ENCODE measurements at regions not wholly inside any gene's neighbourhood (a gene's known extent, or its start where the extent isn't known, plus 50 kb on each side); places are given as distances from the start of the nearest gene placed in this dataset.

DNA sequence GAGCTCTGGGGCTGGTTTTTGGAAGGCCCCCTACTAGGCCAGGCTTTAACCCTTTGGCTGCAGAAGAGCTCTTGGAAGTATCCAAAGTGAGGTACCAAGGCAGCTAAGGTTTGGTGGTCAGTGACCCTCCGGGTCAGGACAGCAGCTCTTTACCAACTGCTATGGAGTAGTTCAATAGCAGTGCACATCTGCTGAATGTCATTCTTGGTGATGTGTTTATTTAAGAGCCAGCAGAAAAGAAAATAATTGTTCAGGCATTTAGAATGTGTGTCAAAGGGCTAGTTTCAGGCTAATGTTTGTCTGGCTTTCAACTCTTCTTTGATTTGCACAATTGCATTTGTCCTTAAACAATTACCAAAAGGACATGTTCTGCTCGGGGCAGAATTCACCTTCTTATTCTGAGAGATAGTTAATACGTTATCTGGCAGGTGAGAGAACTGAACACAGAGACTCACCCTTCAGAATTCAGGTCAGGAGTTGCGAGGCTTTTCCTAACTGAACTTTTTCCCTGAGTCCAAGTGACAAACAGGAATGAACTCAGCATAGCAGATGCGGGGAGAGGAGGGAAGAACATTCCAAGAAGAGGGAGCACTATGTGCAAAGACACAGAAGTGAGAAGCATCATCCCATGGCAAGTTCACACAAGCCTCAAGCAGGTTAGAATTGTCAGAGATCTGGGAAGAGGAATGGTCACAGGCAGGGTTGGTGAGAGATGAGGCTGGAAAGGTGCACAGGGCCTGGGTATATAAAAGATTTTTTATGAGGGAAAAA is 556.7 kb upstream of the TLE4 start:
- no peak for DNase-seq (ENCODE audit: low read depth, low spot score)
- no peaks in the 10 kb centered on the region for H3K36me3 ChIP-seq (ENCODE audit: control insufficient read depth, insufficient read depth, low read length)
- H3K27me3 ChIP-seq (ENCODE audit: control insufficient read depth, insufficient read depth, low read length): no peaks in the 10 kb centered on the region
- H3K27ac ChIP-seq (ENCODE audit: low read length): no peak overlapping the region
- no peak overlapping the region for H3K4me3 ChIP-seq (ENCODE audit: low read length)
- no CpG with 5 or more reads among the region's 5 CpGs for WGBS (ENCODE audit: insufficient coverage, insufficient read length)
- H3K4me1 ChIP-seq (ENCODE audit: control insufficient read depth, insufficient read depth, low read length): no peaks in the 10 kb centered on the region
- no peaks in the 10 kb centered on the region for H3K9me3 ChIP-seq (ENCODE audit: control insufficient read depth, insufficient read depth, low read length)

DNA sequence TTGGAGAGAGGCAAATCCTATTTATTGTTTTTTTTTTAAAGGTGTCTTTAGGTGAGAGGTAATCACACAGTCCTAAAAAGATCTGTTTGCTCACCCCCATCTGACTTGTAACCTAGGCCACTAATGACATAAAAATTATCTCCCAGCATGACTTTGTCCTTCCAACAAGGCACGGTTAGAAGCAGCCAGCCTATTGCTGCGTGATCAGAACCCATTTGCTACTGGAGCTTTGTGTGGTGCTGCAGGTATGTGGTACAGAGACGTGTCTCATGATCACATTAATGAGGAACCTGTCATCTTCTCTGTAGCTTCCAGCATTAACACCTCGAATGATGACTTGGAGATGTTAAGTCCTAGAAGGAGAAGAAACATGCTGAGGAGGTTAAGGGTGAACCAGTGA is 555.8 kb upstream of the TLE4 start:
- no CpG with 5 or more reads among the region's 4 CpGs for WGBS (ENCODE audit: insufficient coverage, insufficient read length)
- no peaks in the 10 kb centered on the region for H3K4me1 ChIP-seq (ENCODE audit: control insufficient read depth, insufficient read depth, low read length)

DNA sequence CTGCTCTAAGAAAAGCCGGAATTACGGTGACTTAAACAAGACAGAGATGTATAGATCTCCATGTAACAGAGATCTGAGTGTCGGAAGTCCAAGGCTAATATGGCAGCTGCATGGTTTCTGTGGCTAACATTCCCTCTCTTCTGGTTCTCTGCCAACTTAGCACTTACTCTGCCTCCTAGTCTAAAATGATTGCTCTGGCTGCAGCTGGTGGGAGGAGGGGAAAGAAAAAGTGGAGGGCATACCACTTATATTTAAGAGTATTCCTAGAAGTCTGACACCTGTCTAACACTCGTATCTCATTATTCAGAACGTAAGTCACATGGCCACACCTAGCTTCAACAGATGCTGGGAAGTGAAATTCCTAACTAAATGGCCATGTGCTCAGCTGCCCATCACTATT is 551.5 kb upstream of the TLE4 start:
- no CpG with 5 or more reads among the region's 5 CpGs for WGBS (ENCODE audit: insufficient coverage, insufficient read length)
- H3K27me3 ChIP-seq (ENCODE audit: control insufficient read depth, insufficient read depth, low read length): no peaks in the 10 kb centered on the region
- H3K27ac ChIP-seq (ENCODE audit: low read length): no peak overlapping the region
- H3K9me3 ChIP-seq (ENCODE audit: control insufficient read depth, insufficient read depth, low read length): no peaks in the 10 kb centered on the region
- no peak overlapping the region for H3K4me3 ChIP-seq (ENCODE audit: low read length)
- DNase-seq (ENCODE audit: low read depth, low spot score): no peak
- H3K4me1 ChIP-seq (ENCODE audit: control insufficient read depth, insufficient read depth, low read length): no peaks in the 10 kb centered on the region
- H3K36me3 ChIP-seq (ENCODE audit: control insufficient read depth, insufficient read depth, low read length): no peaks in the 10 kb centered on the region

More for the DNA sequence above, 555.8 kb upstream of the TLE4 start:
- DNase-seq (ENCODE audit: low read depth, low spot score): no peak
- no peaks in the 10 kb centered on the region for H3K27me3 ChIP-seq (ENCODE audit: control insufficient read depth, insufficient read depth, low read length)
- no peaks in the 10 kb centered on the region for H3K9me3 ChIP-seq (ENCODE audit: control insufficient read depth, insufficient read depth, low read length)
- no peak overlapping the region for H3K27ac ChIP-seq (ENCODE audit: low read length)
- no peak overlapping the region for H3K4me3 ChIP-seq (ENCODE audit: low read length)
- no peaks in the 10 kb centered on the region for H3K36me3 ChIP-seq (ENCODE audit: control insufficient read depth, insufficient read depth, low read length)

DNA sequence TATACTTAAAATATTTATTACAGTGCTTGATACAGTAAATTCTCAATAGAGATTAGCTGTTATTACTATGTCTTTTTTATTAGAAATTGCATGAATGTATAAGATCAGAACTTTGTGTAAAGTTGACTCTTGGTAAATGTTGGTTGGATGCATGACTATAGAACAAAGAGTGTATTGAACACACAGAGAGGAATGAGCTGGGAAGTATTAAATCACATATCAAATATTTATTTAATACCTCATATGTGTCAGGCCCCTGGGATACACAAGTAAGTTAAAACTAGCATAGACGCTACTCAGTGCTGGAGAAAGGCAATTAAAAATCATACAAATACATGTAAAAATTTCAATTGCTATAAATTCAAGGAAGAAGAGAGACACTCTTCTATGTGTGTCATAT is 550.7 kb upstream of the TLE4 start:
- no peak for DNase-seq (ENCODE audit: low read depth, low spot score)
- H3K27me3 ChIP-seq (ENCODE audit: control insufficient read depth, insufficient read depth, low read length): no peaks in the 10 kb centered on the region
- H3K4me1 ChIP-seq (ENCODE audit: control insufficient read depth, insufficient read depth, low read length): no peaks in the 10 kb centered on the region
- no CpG with 5 or more reads among the region's 1 CpG for WGBS (ENCODE audit: insufficient coverage, insufficient read length)
- no peaks in the 10 kb centered on the region for H3K36me3 ChIP-seq (ENCODE audit: control insufficient read depth, insufficient read depth, low read length)
- H3K27ac ChIP-seq (ENCODE audit: low read length): no peak overlapping the region
- H3K4me3 ChIP-seq (ENCODE audit: low read length): no peak overlapping the region
- no peaks in the 10 kb centered on the region for H3K9me3 ChIP-seq (ENCODE audit: control insufficient read depth, insufficient read depth, low read length)

DNA sequence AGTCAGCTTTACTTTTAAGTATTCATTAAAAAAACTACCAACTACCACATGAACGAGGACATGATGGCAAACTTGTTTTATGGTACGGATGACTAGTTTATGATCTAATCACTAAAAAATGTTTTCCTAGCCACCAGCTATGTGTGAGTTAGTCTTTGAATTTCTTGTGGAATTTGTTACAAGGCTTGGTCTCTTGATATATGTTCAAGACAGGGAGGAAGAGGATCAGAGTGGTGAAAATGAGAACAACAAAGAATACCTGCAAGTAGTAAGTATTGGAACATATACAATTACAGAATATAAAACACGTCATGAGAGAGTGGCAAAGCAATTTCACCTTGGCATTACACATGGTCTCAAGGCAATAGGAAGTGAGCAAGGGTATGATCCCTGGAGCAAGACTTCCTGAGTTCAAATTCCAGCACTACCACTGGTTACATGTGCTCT is 548.6 kb upstream of the TLE4 start:
- no CpG with 5 or more reads among the region's 3 CpGs for WGBS (ENCODE audit: insufficient coverage, insufficient read length)
- H3K4me3 ChIP-seq (ENCODE audit: low read length): no peak overlapping the region

DNA sequence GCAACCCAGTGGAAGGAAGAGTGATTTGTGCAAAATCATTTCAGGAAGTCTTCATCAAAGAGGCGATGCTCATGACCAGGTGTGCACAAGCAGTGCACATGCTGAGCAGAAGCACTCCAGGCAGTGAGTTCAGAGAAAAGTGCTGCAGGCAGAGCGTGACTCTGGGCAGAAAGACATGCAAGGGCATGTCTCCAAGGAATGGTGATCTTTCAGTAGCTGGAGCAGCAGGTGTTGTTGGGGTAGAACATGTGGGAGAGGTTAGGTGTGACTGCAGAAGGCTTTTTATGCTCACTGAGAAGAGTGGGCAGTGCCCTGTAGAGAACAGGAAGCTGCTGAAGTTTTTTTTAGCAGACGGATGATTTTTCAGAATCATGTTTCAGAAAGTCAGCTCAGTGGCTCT is 545.4 kb upstream of the TLE4 start:
- no peak for DNase-seq (ENCODE audit: low read depth, low spot score)

More for the DNA sequence above, 548.6 kb upstream of the TLE4 start:
- no peaks in the 10 kb centered on the region for H3K36me3 ChIP-seq (ENCODE audit: control insufficient read depth, insufficient read depth, low read length)
- no peak for DNase-seq (ENCODE audit: low read depth, low spot score)
- no peak overlapping the region for H3K27ac ChIP-seq (ENCODE audit: low read length)
- H3K9me3 ChIP-seq (ENCODE audit: control insufficient read depth, insufficient read depth, low read length): no peaks in the 10 kb centered on the region
- H3K4me1 ChIP-seq (ENCODE audit: control insufficient read depth, insufficient read depth, low read length): no peaks in the 10 kb centered on the region
- H3K27me3 ChIP-seq (ENCODE audit: control insufficient read depth, insufficient read depth, low read length): no peaks in the 10 kb centered on the region

DNA sequence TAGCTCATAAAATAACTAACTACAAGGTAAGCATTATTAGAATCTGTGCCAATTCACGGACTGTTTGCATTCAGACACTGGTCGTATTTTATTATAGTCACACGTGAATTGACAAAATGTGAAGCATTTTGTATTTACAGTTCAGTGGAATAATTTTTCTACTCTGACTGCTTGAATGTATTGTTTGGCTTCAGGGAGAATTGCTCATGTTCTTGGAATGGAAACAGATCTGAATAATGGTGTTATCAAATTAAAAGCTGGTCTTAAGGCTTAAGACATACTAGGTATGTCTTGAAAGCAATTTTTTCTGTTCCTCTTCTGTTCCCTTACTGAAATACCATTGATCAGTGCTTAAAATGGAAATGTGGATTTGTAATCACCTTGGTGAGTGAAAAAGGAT is 543.7 kb upstream of the TLE4 start:
- no CpG with 5 or more reads among the region's 3 CpGs for WGBS (ENCODE audit: insufficient coverage, insufficient read length)

More for the DNA sequence above, 545.4 kb upstream of the TLE4 start:
- Histone ChIP-seq H3K9me3 (ENCODE audit: control insufficient read depth, insufficient read depth, low read length) (no peaks in the 10 kb centered on the region), H3K4me1 (ENCODE audit: control insufficient read depth, insufficient read depth, low read length) (no peaks in the 10 kb centered on the region), H3K4me3 (ENCODE audit: low read length) (no peak overlapping the region), H3K36me3 (ENCODE audit: control insufficient read depth, insufficient read depth, low read length) (no peaks in the 10 kb centered on the region), H3K27ac (ENCODE audit: low read length) (no peak overlapping the region), H3K27me3 (ENCODE audit: control insufficient read depth, insufficient read depth, low read length) (no peaks in the 10 kb centered on the region)
- WGBS (ENCODE audit: insufficient coverage, insufficient read length): no CpG with 5 or more reads among the region's 3 CpGs

DNA sequence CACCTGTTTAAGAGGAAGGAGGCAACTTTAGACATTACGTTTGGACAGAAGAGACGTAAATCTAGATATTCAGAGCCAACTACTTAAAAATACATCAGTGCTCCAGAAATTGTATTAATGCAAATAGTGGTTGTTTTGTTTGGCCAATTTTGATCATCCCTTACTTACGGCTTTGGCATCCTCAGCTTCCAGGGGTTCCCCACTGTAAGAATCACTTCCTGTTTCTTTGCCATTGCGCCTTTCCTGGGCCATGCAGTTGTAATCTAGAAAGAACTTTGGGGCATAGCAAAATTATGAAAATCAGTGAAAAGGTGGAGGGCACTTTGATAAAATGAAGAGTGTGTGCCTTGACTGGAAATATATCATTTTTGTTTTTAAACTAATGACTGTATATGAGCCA is 537.2 kb upstream of the TLE4 start:
- H3K4me1 ChIP-seq (ENCODE audit: control insufficient read depth, insufficient read depth, low read length): no peaks in the 10 kb centered on the region
- no peaks in the 10 kb centered on the region for H3K36me3 ChIP-seq (ENCODE audit: control insufficient read depth, insufficient read depth, low read length)
- no CpG with 5 or more reads among the region's 4 CpGs for WGBS (ENCODE audit: insufficient coverage, insufficient read length)
- H3K4me3 ChIP-seq (ENCODE audit: low read length): no peak overlapping the region
- H3K27ac ChIP-seq (ENCODE audit: low read length): no peak overlapping the region
- H3K9me3 ChIP-seq (ENCODE audit: control insufficient read depth, insufficient read depth, low read length): no peaks in the 10 kb centered on the region
- no peaks in the 10 kb centered on the region for H3K27me3 ChIP-seq (ENCODE audit: control insufficient read depth, insufficient read depth, low read length)
- no peak for DNase-seq (ENCODE audit: low read depth, low spot score)

More for the DNA sequence above, 543.7 kb upstream of the TLE4 start:
- Histone ChIP-seq H3K27me3 (ENCODE audit: control insufficient read depth, insufficient read depth, low read length) (no peaks in the 10 kb centered on the region), H3K4me1 (ENCODE audit: control insufficient read depth, insufficient read depth, low read length) (no peaks in the 10 kb centered on the region), H3K4me3 (ENCODE audit: low read length) (no peak overlapping the region), H3K9me3 (ENCODE audit: control insufficient read depth, insufficient read depth, low read length) (no peaks in the 10 kb centered on the region), H3K27ac (ENCODE audit: low read length) (no peak overlapping the region), H3K36me3 (ENCODE audit: control insufficient read depth, insufficient read depth, low read length) (no peaks in the 10 kb centered on the region)
- DNase-seq (ENCODE audit: low read depth, low spot score): no peak

DNA sequence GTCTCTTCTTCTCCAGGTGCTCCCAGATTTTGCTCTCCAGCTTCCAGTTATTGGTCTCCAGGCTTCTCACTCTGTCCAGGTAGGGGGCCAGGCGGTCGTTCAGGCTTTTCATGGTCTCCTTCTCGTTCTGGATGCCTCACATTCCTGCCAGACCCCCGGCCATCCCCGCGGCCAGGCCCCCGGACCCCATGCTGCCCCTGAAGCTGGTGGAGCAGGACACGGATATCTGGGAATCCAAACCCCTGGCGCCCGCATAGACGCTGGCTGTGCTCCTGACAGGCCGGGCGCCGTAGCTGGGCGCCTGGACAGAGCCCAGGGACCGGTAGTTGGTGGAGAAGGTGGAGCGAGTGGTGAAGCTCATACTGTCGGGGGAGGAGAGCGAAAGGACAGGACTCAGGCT is 534.4 kb upstream of the TLE4 start:
- Histone ChIP-seq H3K27me3 (ENCODE audit: control insufficient read depth, insufficient read depth, low read length) (no peaks in the 10 kb centered on the region), H3K4me3 (ENCODE audit: low read length) (no peak overlapping the region), H3K36me3 (ENCODE audit: control insufficient read depth, insufficient read depth, low read length) (no peaks in the 10 kb centered on the region), H3K27ac (ENCODE audit: low read length) (no peak overlapping the region), H3K9me3 (ENCODE audit: control insufficient read depth, insufficient read depth, low read length) (no peaks in the 10 kb centered on the region), H3K4me1 (ENCODE audit: control insufficient read depth, insufficient read depth, low read length) (no peaks in the 10 kb centered on the region)
- DNase-seq (ENCODE audit: low read depth, low spot score): no peak
- WGBS (ENCODE audit: insufficient coverage, insufficient read length): no CpG with 5 or more reads among the region's 19 CpGs

DNA sequence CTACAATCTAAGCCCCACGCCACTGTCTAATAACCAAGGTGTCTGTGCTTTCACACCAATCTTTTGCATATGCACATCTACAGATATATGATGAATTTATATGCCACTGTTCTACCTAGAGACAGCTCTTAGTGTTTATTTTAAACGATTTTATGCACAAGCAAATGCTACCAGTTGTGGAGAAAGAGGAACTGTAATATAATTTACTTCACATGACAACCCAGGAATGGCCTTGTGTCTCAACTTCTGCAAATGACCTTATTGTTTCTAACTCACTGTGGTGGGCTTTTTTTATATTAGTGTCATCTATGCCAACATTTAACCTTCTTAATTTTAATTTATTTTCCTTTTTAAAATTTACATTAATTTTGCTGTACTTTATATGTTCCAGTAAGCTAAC is 531.1 kb upstream of the TLE4 start:
- no peak for DNase-seq (ENCODE audit: low read depth, low spot score)
- H3K4me1 ChIP-seq (ENCODE audit: control insufficient read depth, insufficient read depth, low read length): no peaks in the 10 kb centered on the region
- no peaks in the 10 kb centered on the region for H3K27me3 ChIP-seq (ENCODE audit: control insufficient read depth, insufficient read depth, low read length)
- no peak overlapping the region for H3K27ac ChIP-seq (ENCODE audit: low read length)
- no peak overlapping the region for H3K4me3 ChIP-seq (ENCODE audit: low read length)
- no peaks in the 10 kb centered on the region for H3K9me3 ChIP-seq (ENCODE audit: control insufficient read depth, insufficient read depth, low read length)
- H3K36me3 ChIP-seq (ENCODE audit: control insufficient read depth, insufficient read depth, low read length): no peaks in the 10 kb centered on the region
- WGBS (ENCODE audit: insufficient coverage, insufficient read length): no CpG with 5 or more reads among the region's 2 CpGs

DNA sequence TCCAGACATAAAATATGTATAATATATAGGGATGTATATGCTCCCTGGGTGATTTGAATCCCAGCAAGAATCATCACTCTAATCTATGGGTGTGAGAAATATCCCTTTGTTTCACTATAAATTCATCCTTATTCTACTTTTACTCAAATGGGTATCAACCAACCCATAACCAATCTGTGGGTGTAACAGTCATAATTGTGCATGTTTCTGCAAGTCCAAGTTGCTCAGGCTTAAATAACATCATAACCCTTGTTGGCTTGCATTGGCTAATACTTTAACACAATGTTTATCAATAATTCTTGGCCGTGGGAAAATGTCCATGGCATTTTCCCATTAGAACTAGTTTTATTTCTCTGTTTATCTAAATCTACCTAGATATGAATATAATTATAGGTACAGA is 530.5 kb upstream of the TLE4 start:
- Histone ChIP-seq H3K9me3 (ENCODE audit: control insufficient read depth, insufficient read depth, low read length) (no peaks in the 10 kb centered on the region), H3K27me3 (ENCODE audit: control insufficient read depth, insufficient read depth, low read length) (no peaks in the 10 kb centered on the region), H3K27ac (ENCODE audit: low read length) (no peak overlapping the region), H3K4me3 (ENCODE audit: low read length) (no peak overlapping the region), H3K36me3 (ENCODE audit: control insufficient read depth, insufficient read depth, low read length) (no peaks in the 10 kb centered on the region), H3K4me1 (ENCODE audit: control insufficient read depth, insufficient read depth, low read length) (no peaks in the 10 kb centered on the region)
- DNase-seq (ENCODE audit: low read depth, low spot score): no peak
- WGBS (ENCODE audit: insufficient coverage, insufficient read length): no CpG with 5 or more reads among the region's 1 CpG

All from iPS DF 6.9 (cell line).